NCI-H1417 treated with DMSO at 0.1 percent for 48 hours (cell line): ENCODE measurements at regions not wholly inside any gene's neighbourhood (a gene's known extent, or its start where the extent isn't known, plus 50 kb on each side); places are given as distances from the start of the nearest gene placed in this dataset.
A peak's percentile ranks its signal among the peaks of the same experiment; 100 is the strongest.
"Not testable (repeated sequence)": the region's sequence is repeated elsewhere in the genome, so short reads cannot be mapped to it uniquely, and the experiment has no call there.

Experiments used
- DNase-seq: peaks from one replicate; lab custom pipeline; 2025; lab: John Stamatoyannopoulos, UW

GRCh38 chr2:185988907-185989306, 250.3 kb downstream of the FSIP2 start:
- DNase-seq = not testable (repeated sequence)

DNA sequence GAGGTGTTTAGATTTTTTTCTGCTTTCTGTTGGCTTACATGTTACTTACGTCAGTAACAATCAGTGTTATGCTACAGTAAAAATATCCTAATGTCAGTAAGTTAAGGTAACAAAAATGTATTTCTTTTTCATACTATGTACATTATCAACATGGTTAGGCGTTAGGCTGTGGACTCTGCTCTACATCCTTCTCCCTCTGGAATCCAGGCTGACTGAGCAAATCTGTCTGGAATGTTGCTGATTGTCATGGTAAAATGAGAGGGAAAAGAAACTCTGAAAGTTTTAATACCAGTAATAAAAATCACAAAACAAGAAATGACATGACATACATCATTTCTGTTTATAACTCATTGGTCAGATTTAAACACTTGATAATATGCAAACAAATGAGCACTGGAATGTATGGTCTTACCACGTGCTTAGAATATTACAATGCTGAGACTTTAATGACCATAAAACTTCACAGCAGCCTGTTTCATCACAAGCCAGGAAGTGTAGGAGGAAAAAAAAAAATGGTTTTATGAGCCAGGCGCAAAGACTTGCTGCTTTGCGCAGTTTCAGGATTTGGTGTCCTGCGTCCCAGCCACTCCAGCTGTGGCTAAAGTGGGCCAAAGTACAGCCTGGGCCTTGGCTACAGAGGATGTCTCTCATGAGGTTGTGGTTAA, 252.4 kb downstream of the FSIP2 start:
- no peak for DNase-seq

- DNase-seq = no peak
These were observed 260.0 kb downstream of the FSIP2 start for GRCh38 chr2:185998562-185999070.

- DNase-seq = no peak
These were observed 270.7 kb downstream of the FSIP2 start for GRCh38 chr2:186009341-186009740.

- DNase-seq = no peak
These were observed 278.7 kb downstream of the FSIP2 start for GRCh38 chr2:186017278-186017677.

DNA sequence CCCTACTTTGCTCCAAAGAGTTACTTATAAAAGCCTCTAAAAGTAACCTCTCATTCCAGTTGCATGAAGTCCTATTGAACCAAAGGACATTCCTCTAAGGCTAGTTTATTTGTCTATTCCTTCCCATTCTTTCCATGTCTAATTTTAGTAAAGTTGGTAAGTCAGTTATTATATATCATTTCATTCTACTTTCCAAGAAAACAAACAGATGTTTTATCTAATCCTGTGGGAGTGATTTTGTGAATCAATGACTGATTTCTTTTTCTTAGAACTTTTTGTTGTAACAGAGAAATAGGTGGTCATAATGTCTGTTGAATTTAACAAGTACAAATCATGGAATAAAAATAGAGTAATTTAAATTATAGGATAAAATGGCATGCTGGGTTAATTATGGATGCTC, 286.3 kb downstream of the FSIP2 start:
- DNase-seq = no peak

- DNase-seq = no peak
These were observed 289.3 kb downstream of the FSIP2 start for GRCh38 chr2:186027922-186028321.

- DNase-seq = no peak
These were observed 292.6 kb downstream of the FSIP2 start for GRCh38 chr2:186031229-186031628.

DNA sequence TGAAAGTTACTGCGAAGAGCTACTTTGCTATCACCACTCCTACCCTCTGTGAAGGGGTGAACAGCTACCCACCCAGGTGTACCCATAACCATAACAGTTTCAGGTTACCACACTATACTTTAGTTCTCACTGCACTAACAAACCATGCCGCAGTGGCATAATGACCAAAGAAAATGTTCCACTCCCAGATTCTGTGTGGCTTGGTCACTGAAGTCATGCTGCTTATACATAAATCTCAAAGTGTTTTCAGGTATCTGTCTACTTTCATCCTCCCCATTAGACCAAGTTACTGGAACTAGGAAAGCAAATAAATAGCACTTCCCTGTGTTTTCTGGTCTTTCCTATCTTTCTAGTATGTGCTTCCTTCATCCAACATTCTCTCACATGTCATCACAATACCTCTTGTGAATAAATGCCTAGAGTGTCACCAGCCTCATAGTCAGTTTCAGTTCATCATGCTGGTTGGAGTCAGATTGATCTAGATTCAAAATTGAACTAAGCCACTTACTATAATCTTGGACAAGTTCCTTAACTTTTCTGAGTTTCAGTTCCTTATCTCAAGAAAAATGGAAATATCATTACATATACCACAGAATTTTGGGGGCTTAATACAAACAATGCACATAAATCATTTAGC, 293.6 kb downstream of the FSIP2 start:
- no peak for DNase-seq

DNA sequence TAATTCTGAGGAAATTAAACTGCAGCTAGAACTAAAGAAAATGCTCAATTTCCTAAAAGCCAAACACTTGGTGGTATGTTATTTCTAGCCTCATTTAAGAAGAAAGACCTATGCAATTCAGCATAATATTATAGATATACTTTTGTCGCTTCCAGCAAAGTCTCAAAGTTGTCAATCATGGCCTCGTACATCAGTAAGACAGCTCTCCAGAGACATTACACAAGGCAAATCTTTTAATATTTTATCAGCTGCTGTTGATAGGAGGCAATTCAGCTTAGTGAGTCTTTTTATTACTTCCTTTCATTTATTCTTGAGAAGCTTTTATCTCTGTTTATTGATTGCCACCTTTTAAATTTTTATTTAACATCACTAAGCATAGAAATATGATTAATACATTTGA, 294.3 kb downstream of the FSIP2 start:
- DNase-seq = no peak

GRCh38 chr2:186033541-186033940, 294.9 kb downstream of the FSIP2 start:
- no peak for DNase-seq

GRCh38 chr2:186036862-186037449, 298.4 kb downstream of the FSIP2 start:
- DNase-seq = no peak

GRCh38 chr2:186042207-186043028, 303.8 kb downstream of the FSIP2 start:
- no peak for DNase-seq

- no peak for DNase-seq
These were observed 306.2 kb downstream of the FSIP2 start for GRCh38 chr2:186044761-186045160.

DNA sequence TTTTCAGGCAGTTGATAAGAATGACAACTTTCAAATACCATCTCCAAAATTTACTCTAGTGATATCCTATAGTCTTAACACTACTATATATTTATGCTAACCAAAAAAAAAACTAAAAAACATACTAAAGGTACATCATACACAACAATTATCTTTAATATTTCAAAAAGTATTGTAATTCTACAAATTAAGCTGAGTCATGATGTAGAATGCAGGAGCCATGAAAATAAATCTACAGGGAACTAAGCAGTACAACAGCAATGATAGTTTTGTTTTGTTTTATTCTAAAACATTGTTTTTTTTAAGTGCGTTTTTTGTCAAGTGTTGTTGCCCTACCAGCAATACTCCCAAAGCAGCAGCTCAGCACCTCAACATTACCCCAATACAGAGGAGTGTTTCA, 314.3 kb downstream of the FSIP2 start:
- DNase-seq = no peak

- DNase-seq = no peak
These were observed 320.0 kb downstream of the FSIP2 start for GRCh38 chr2:186058614-186059013.

DNA sequence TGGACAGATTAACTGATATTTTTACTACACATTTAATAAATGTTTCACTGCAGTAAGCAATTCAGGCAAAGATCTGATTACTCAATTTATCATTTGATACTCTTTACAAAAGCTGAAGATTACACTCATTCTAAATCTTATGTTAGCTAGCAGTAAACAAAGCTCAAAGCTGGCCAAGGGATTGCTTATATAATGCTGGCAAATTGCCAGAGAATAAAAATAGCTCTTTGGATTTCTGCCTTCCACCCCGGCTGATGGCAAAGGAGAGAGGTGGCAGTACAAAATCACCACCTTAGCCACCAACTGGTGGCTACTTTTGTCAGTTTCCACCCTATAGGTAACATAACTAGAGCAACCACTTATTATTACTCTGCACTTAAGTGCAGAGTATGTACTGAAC, 320.5 kb downstream of the FSIP2 start:
- peak; percentile 9 for DNase-seq

- DNase-seq = no peak
These were observed 322.3 kb downstream of the FSIP2 start for GRCh38 chr2:186060744-186061440.

DNA sequence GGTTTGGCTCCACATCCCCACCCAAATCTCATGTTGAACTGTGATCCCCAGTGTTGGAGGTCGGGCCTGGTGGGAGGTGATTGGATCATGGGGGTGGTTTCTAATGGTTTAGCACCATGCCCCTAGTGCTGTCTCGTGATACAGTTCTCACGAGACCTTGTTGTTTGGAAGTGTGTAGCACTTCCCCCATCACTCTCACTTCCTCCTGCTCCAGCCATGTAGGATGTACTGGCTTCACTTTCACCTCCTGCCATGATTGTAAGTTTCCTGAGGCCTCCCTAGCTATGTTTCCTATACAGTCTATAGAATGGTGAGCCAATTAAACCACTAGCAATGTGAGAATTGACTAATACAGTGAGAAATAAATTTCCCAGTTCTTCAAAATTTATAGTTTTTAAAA, 325.9 kb downstream of the FSIP2 start:
- DNase-seq = no peak

DNA sequence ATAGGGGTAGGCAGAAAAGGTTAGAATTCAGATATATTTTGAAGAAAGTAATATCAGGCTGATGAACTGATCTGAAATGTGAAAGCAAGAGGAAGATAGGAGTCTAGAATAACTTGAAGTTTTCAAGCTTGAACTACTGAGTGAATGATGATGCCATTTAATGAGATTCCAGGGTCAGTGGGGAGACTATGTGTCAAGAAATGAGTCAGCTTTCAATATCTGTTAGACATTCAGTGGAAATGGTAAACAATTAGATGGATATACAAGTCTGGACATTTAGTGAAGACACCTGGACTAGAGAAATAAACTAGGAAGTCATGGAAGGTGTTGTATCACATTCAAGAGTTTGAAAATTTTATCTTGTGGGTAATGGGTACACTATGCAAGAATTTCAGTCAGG, 326.9 kb downstream of the FSIP2 start:
- DNase-seq = no peak

DNA sequence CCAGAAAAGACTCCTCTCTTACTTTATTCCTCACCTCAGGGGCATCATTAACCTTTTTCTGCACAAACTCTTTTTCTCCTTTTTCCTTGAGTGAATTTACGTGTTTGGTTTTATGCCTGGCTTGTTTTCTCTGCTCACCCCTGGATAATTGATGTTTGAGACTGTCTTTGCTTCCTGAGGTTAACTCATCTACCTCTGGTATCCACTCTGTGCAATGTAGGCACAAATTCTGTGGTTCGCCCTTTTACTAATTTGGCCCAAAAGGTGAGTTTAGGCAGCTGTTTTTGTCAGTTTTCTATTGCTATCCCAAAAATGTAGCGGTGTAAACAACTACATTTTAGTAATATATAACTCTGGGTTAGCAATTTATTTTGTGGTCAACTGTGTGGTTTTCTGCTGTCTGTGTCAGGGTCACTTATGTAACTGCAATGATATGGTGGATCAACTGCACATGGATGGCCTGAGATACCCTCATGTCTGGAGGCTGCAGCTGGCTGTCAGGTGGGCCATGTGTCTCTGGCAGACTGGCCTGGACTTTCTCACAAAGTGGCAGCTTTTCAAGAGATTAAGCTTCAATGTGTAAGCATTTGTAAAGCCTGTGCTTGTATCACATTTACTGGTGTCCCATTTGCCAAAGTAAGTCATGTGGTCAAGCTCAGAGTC, 329.7 kb downstream of the FSIP2 start:
- no peak for DNase-seq
